Stomach (tissue), 4 donors: ENCODE measurements at regions not wholly inside any gene's neighbourhood (a gene's known extent, or its start where the extent isn't known, plus 50 kb on each side); places are given as distances from the start of the nearest gene placed in this dataset.

Experiments
- CTCF ChIP-seq, 7 experiments: fragments of 450-650 bp in 4 of 7; fragments of 200-600 bp in 3 of 7; sonication (generic) in 3 of 7; IDR thresholded peaks; one replicate each; pipeline ENCODE4 v1.5.1; 2016 to 2019; ENCODE audit warnings: antibody characterized with exemption in 7 of 7, control low read depth in 2 of 7, mild to moderate bottlenecking in 1 of 7
- EP300 ChIP-seq: sonication (generic); formaldehyde crosslinking; IDR thresholded peaks from one replicate; pipeline ENCODE4 v1.6.1; 2017; ENCODE audit warnings: antibody characterized with exemption
- POLR2A ChIP-seq, 4 donors: fragments of 450-650 bp; IDR thresholded peaks; one replicate each; pipeline ENCODE4 v1.6.1; 2016; ENCODE audit warnings: antibody characterized with exemption in 4 of 4, control low read depth in 2 of 4, mild to moderate bottlenecking in 1 of 4, moderate library complexity in 1 of 4

GRCh38 chr11:15671216-15671615 is 556.5 kb downstream of the INSC start:
- TF ChIP-seq CTCF (IDR thresholded peaks at IDR 0.05) (no peak), POLR2A (IDR thresholded peaks at IDR 0.05) (no peak), EP300 (no peak)
